Tibial nerve (tissue), 4 donors: ENCODE measurements at regions not wholly inside any gene's neighbourhood (a gene's known extent, or its start where the extent isn't known, plus 50 kb on each side); places are given as distances from the start of the nearest gene placed in this dataset.

Experiments used
- DNase-seq, 2 donors: peaks; one replicate each; pipeline ENCODE4 v3.0.0-alpha.2; 2019; ENCODE audit warnings: low spot score in 2 of 2
- H3K27ac ChIP-seq, 4 donors: fragments of 200-600 bp; sonication (generic) in 3 of 4; one replicate each; pipeline ENCODE4 v1.5.1; 2017 to 2019; ENCODE audit warnings: mild to moderate bottlenecking in 1 of 4
- H3K27me3 ChIP-seq, 2 donors: fragments of 200-600 bp; sonication (generic) in 1 of 2; one replicate each; pipeline versions ENCODE4 v1.5.1 to v1.6.0; 2017 to 2019
- H3K36me3 ChIP-seq, 3 donors: fragments of 200-600 bp; sonication (generic); one replicate each; pipeline ENCODE4 v1.5.1; 2018 to 2019
- H3K4me1 ChIP-seq, 4 donors: fragments of 200-600 bp; sonication (generic) in 3 of 4; one replicate each; pipeline ENCODE4 v1.5.1; 2017 to 2019
- H3K4me3 ChIP-seq, 4 donors: fragments of 200-600 bp; sonication (generic) in 3 of 4; one replicate each; pipeline ENCODE4 v1.5.1; 2017 to 2019; ENCODE audit warnings: mild to moderate bottlenecking in 1 of 4, moderate library complexity in 1 of 4
- H3K9me3 ChIP-seq, 4 donors: fragments of 200-600 bp; sonication (generic) in 3 of 4; one replicate each; pipeline ENCODE4 v1.5.1; 2017 to 2019
- EP300 ChIP-seq, 2 donors: sonication (generic); formaldehyde crosslinking; IDR thresholded peaks; one replicate each; pipeline ENCODE4 v1.6.1; 2017; ENCODE audit warnings: antibody characterized with exemption in 2 of 2, mild to moderate bottlenecking in 1 of 2
- POLR2A ChIP-seq, 2 donors: fragments of 450-650 bp; IDR thresholded peaks; one replicate each; pipeline ENCODE4 v1.6.1; 2017; ENCODE audit warnings: antibody characterized with exemption in 2 of 2, mild to moderate bottlenecking in 2 of 2, moderate library complexity in 2 of 2
- WGBS, 2 donors: methylation state at CpG; one replicate each; pipeline ENCODE4 v1.1.5; 2018; 5-methylcytosine and 5-hydroxymethylcytosine counted together
- TF ChIP-seq, protein P1 (sequence below), 5 experiments: fragments of 200-600 bp in 3 of 5; fragments of 450-650 bp in 2 of 5; sonication (generic) in 3 of 5; IDR thresholded peaks; one replicate each; pipeline ENCODE4 v1.5.1; 2016 to 2019; ENCODE audit warnings: antibody characterized with exemption in 5 of 5, mild to moderate bottlenecking in 3 of 5, moderate library complexity in 2 of 5

DNA sequence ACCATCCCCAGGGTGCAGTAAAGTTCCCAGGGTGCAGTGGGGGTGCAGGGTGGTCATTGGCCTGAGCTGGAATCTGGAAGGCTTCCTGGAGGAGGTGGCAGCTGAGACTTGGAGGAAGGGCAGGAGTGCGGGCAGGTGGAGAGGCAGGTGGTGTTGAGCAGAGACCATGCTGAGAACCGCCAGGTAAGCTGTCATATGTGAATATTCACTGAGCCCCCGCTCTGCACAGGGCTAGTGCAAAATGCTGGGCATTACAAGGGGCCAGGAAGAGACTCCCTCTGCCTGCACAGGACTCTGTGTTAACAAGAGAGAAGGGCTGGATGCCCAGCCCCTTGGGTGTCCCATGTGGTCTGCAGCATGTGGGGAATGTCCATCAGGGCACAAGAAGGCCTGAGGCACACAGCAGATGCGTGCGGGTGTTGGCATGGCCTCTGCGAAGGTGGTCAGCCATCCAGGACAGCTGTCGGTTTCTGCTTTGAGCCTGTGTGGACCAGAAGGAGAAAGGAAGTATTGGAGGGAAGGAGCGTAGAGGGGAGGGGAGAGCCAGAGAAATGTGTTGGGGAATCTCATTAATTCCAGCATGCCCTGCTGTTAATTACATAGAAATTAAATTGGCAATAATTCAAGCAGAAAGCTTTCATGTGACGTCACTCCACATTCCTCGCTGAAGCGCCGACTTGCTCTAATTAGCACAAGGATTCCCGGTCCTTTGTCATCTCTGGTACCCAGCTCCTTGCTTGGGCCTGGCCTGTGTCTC is 62.8 kb upstream of the OTOS start:
- H3K4me3 ChIP-seq: no peak overlapping the region
- peaks cover 0 to 21% (median 3%) of the 10 kb centered on the region in 4 donors for H3K9me3 ChIP-seq
- H3K36me3 ChIP-seq: no peaks in the 10 kb centered on the region
- no peak overlapping the region for H3K27ac ChIP-seq
- WGBS, 2 donors: 68 to 73% methylated on average over 13 of the region's 13 CpGs
- no peak for DNase-seq
- no peaks in the 10 kb centered on the region for H3K4me1 ChIP-seq
- TF ChIP-seq, protein P1, sequence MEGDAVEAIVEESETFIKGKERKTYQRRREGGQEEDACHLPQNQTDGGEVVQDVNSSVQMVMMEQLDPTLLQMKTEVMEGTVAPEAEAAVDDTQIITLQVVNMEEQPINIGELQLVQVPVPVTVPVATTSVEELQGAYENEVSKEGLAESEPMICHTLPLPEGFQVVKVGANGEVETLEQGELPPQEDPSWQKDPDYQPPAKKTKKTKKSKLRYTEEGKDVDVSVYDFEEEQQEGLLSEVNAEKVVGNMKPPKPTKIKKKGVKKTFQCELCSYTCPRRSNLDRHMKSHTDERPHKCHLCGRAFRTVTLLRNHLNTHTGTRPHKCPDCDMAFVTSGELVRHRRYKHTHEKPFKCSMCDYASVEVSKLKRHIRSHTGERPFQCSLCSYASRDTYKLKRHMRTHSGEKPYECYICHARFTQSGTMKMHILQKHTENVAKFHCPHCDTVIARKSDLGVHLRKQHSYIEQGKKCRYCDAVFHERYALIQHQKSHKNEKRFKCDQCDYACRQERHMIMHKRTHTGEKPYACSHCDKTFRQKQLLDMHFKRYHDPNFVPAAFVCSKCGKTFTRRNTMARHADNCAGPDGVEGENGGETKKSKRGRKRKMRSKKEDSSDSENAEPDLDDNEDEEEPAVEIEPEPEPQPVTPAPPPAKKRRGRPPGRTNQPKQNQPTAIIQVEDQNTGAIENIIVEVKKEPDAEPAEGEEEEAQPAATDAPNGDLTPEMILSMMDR (IDR thresholded peaks at IDR 0.05): no peak
- TF ChIP-seq EP300 (IDR thresholded peaks at IDR 0.05): no peak
- no peak for TF ChIP-seq POLR2A (IDR thresholded peaks at IDR 0.05)
- H3K27me3 ChIP-seq: peaks cover 0 to 21% of the 10 kb centered on the region in 2 donors

DNA sequence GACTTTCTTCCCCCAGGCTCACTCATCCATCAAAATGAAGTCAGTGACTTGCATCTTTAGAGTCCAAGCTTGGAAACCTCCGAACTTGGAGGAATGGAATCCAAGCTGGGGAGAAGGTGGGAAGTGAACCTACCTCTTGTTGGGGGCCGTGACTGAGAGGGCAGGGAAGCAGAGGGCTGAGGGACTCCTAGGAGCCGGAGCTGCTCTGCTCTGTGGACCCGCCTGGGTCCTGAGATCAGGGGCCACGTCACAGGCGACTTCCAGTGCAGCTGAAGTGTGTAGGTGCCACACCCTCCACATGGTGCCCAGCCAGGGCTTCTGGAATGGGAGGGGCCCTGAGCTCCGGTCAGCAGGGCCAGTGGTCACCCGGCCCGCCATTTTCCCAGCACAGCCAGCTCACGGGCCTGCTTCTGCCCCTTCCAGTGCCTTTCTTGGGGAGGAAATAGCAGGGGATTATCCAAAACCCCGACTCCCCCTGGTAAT is 63.4 kb upstream of the OTOS start:
- 71 to 78% methylated on average over 11 of the region's 11 CpGs for WGBS, 2 donors
- no peaks in the 10 kb centered on the region for H3K4me1 ChIP-seq
- H3K9me3 ChIP-seq: peaks cover 0 to 21% (median 3%) of the 10 kb centered on the region in 4 donors
- no peak for DNase-seq
- peaks cover 0 to 21% of the 10 kb centered on the region in 2 donors for H3K27me3 ChIP-seq
- H3K36me3 ChIP-seq: no peaks in the 10 kb centered on the region
- H3K27ac ChIP-seq: no peak overlapping the region
- H3K4me3 ChIP-seq: no peak overlapping the region
- TF ChIP-seq POLR2A (IDR thresholded peaks at IDR 0.05): no peak
- TF ChIP-seq, protein P1 (IDR thresholded peaks at IDR 0.05): no peak
- TF ChIP-seq EP300 (IDR thresholded peaks at IDR 0.05): no peak

DNA sequence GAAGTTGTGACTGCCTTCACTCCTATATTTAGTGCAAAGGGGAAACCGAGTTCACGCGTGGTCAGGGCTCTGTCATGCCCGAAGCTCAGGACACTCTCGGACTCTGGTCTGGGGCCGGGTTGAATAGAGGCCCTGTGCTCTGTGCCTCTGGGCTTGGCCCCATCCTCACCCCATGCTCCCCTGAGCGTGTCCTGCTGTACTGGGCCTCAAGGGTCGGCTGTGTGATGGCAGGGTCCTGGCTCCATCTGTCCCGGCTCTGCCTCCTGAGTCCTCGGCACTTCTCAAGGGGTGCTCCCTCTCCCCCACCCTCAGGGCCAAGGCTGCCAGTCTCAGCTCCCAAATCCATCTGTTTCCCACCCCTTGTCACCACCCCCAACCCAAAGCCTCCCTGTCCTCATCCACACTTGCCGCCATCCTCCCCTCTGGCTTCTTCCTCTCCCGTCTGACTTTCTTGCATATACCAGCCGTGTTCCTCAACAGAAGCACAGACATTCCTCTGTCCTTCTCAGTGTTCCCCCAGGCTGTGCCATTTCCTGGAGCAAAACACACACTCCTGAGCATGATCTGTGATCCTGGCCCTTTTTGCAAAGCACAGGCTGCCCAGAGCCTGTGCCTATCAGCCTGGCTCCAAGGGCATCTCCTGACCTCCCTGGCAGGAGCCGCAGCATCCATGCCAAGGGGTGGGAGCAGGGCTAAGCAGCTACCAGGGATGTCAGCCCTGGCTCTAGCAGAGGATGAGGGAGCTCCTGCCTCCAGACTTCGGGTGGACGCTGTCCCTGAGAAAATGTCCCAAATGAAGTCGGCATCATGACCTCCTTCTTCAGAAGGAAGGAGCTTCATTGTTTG is 64.2 kb upstream of the OTOS start:
- peaks cover 0 to 21% (median 3%) of the 10 kb centered on the region in 4 donors for H3K9me3 ChIP-seq
- no peak overlapping the region for H3K4me3 ChIP-seq
- no peaks in the 10 kb centered on the region for H3K4me1 ChIP-seq
- no peak overlapping the region for H3K27ac ChIP-seq
- 62 to 69% methylated on average over 17 of the region's 17 CpGs for WGBS, 2 donors
- H3K27me3 ChIP-seq: peaks cover 0 to 21% of the 10 kb centered on the region in 2 donors
- no peak for TF ChIP-seq EP300 (IDR thresholded peaks at IDR 0.05)
- TF ChIP-seq, protein P1 (IDR thresholded peaks at IDR 0.05): no peak
- TF ChIP-seq POLR2A (IDR thresholded peaks at IDR 0.05): no peak
- DNase-seq: no peak
- no peaks in the 10 kb centered on the region for H3K36me3 ChIP-seq

DNA sequence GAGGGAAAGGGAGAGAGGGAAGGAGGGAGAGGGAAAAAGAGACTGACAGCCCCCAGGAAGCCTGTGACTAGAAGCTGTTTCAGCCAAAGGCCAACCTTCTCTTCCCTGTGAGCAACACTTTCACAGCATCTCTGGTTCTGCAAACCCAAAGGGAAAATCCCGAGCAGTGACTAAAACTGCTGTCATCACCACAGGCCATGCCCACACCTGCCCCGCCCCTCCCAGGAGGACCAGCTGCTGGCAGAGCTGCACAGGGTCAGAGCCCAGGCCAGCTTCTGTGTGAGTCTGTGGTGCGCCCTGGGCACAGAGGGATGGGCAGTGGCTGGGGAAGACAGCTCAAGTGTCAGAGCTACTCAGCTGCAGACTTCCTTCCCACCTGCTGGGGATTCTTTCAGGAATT is 64.9 kb upstream of the OTOS start:
- no peak for DNase-seq

More for the DNA sequence above, 64.9 kb upstream of the OTOS start:
- H3K9me3 ChIP-seq: peaks cover 0 to 21% (median 3%) of the 10 kb centered on the region in 4 donors
- no peaks in the 10 kb centered on the region for H3K4me1 ChIP-seq
- WGBS, 2 donors: 42 to 47% methylated on average over 3 of the region's 3 CpGs
- no peaks in the 10 kb centered on the region for H3K36me3 ChIP-seq
- H3K4me3 ChIP-seq: no peak overlapping the region
- peaks cover 0 to 20% of the 10 kb centered on the region in 2 donors for H3K27me3 ChIP-seq
- no peak overlapping the region for H3K27ac ChIP-seq
- no peak for TF ChIP-seq EP300 (IDR thresholded peaks at IDR 0.05)
- TF ChIP-seq POLR2A (IDR thresholded peaks at IDR 0.05): no peak
- TF ChIP-seq, protein P1 (IDR thresholded peaks at IDR 0.05): no peak
